Activated CD4-positive, alpha-beta T cell treated with anti-CD3 and anti-CD28 coated beads, Interleukin-2, Interleukin-4, amounts not matched to agents 100 ng/mL and 50 ng/mL, durations not matched to agents 16 hours and 8 hours (primary cell): ENCODE measurements at regions not wholly inside any gene's neighbourhood (a gene's known extent, or its start where the extent isn't known, plus 50 kb on each side); places are given as distances from the start of the nearest gene placed in this dataset.
"Not testable (repeated sequence)": the region's sequence is repeated elsewhere in the genome, so short reads cannot be mapped to it uniquely, and the experiment has no call there.

Experiments used
- DNase-seq: peaks from one replicate; pipeline ENCODE4 v3.0.0-alpha.2; 2020; ENCODE audit warnings: low spot score

GRCh38 chr6:27617700-27618689, 145.1 kb upstream of the ZNF184 start:
- DNase-seq, result peak; percentile 76

- no peak for DNase-seq
Measured at GRCh38 chr6:27617046-27617687, 144.3 kb upstream of the ZNF184 start.

- DNase-seq, result no peak
Measured at GRCh38 chr6:27616328-27617045, 143.6 kb upstream of the ZNF184 start.

- DNase-seq, result no peak
Measured at GRCh38 chr6:27611451-27611850, 138.5 kb upstream of the ZNF184 start.

- DNase-seq, result peak; percentile 55
Measured at GRCh38 chr6:27608916-27609883, 136.3 kb upstream of the ZNF184 start.

GRCh38 chr6:27605401-27606342, 132.8 kb upstream of the ZNF184 start:
- DNase-seq, result peak; percentile 78

- DNase-seq, result peak; percentile 39
Measured at GRCh38 chr6:27604986-27605385, 132.1 kb upstream of the ZNF184 start.

GRCh38 chr6:27601668-27602254, 128.9 kb upstream of the ZNF184 start:
- peak; percentile 28 for DNase-seq

- peak; percentile 37 for DNase-seq
Measured at GRCh38 chr6:27599859-27600532, 127.1 kb upstream of the ZNF184 start.

- not testable (repeated sequence) for DNase-seq
Measured at GRCh38 chr6:27597031-27597567, 124.2 kb upstream of the ZNF184 start.

- no peak for DNase-seq
Measured at GRCh38 chr6:27593861-27594260, 121.0 kb upstream of the ZNF184 start.

GRCh38 chr6:27593200-27593818, 120.4 kb upstream of the ZNF184 start:
- DNase-seq, result no peak

- peak; percentile 92 for DNase-seq
Measured at GRCh38 chr6:27592481-27593199, 119.7 kb upstream of the ZNF184 start.

- peak; percentile 75 for DNase-seq
Measured at GRCh38 chr6:27591699-27592480, 119.0 kb upstream of the ZNF184 start.

- not testable (repeated sequence) for DNase-seq
Measured at GRCh38 chr6:27585316-27585715, 112.4 kb upstream of the ZNF184 start.

GRCh38 chr6:27584326-27584725, 111.4 kb upstream of the ZNF184 start:
- no peak for DNase-seq
